Trophoblast cell (in vitro differentiated cells and primary cell): ENCODE measurements at regions not wholly inside any gene's neighbourhood (a gene's known extent, or its start where the extent isn't known, plus 50 kb on each side); places are given as distances from the start of the nearest gene placed in this dataset.

Source experiments
- DNase-seq, 2 donors: peaks; one replicate each; pipeline ENCODE4 v3.0.0-alpha.2; 2016
- H2AFZ ChIP-seq: 2 replicates; pipeline ENCODE4 v1.6.1; 2013; ENCODE audit warnings: low read length, moderate library complexity, mild to moderate bottlenecking; ENCODE audit not compliant: insufficient read depth, poor library complexity
- H2AK5ac ChIP-seq: 2 replicates; pipeline ENCODE4 v1.6.1; 2013; ENCODE audit warnings: mild to moderate bottlenecking, low read length
- H2BK120ac ChIP-seq: 2 replicates; pipeline ENCODE4 v1.6.1; 2013; ENCODE audit warnings: low read length, mild to moderate bottlenecking, moderate library complexity; ENCODE audit not compliant: insufficient read depth, poor library complexity
- H2BK12ac ChIP-seq: 2 replicates; pipeline ENCODE4 v1.6.1; 2013; ENCODE audit warnings: mild to moderate bottlenecking, low read length, moderate library complexity
- H2BK5ac ChIP-seq: 2 replicates; pipeline ENCODE4 v1.6.1; 2013; ENCODE audit warnings: low read length, low read depth, moderate library complexity, mild to moderate bottlenecking; ENCODE audit not compliant: poor library complexity
- H3K14ac ChIP-seq: 2 replicates; pipeline ENCODE4 v1.6.1; 2013; ENCODE audit warnings: mild to moderate bottlenecking, low read length
- H3K18ac ChIP-seq: 2 replicates; pipeline ENCODE4 v1.6.1; 2013; ENCODE audit warnings: mild to moderate bottlenecking, low read length
- H3K23ac ChIP-seq: 2 replicates; pipeline ENCODE4 v1.6.1; 2013; ENCODE audit warnings: low read length
- H3K27ac ChIP-seq: 2 replicates; pipeline ENCODE4 v1.5.1; 2013; ENCODE audit warnings: low read depth, mild to moderate bottlenecking, inconsistent platforms, low read length, moderate library complexity
- H3K27me3 ChIP-seq: 2 replicates; pipeline ENCODE4 v1.6.1; 2013; ENCODE audit warnings: inconsistent platforms, mild to moderate bottlenecking, low read length, moderate library complexity; ENCODE audit not compliant: insufficient read depth
- H3K36me3 ChIP-seq, 2 experiments: 1 replicate in 1 of 2; 2 replicates in 1 of 2; pipeline ENCODE4 v1.6.1; 2013; ENCODE audit warnings: low read length in 2 of 2, mild to moderate bottlenecking in 2 of 2, moderate library complexity in 1 of 2; ENCODE audit not compliant: insufficient read depth in 2 of 2, control insufficient read depth in 1 of 2
- H3K4ac ChIP-seq: 2 replicates; pipeline ENCODE4 v1.6.1; 2013; ENCODE audit warnings: low read depth, mild to moderate bottlenecking, low read length, moderate library complexity
- H3K4me1 ChIP-seq, 2 experiments: 1 replicate in 1 of 2; 2 replicates in 1 of 2; pipeline ENCODE4 v1.6.1; 2013; ENCODE audit warnings: low read length in 2 of 2, mild to moderate bottlenecking in 2 of 2, moderate library complexity in 1 of 2; ENCODE audit not compliant: insufficient read depth in 2 of 2, control insufficient read depth in 1 of 2
- H3K4me2 ChIP-seq: 2 replicates; pipeline ENCODE4 v1.6.1; 2013; ENCODE audit warnings: inconsistent platforms, mild to moderate bottlenecking, low read length, moderate library complexity
- H3K4me3 ChIP-seq: 2 replicates; pipeline ENCODE4 v1.5.1; 2013; ENCODE audit warnings: mild to moderate bottlenecking, low read depth, low read length, inconsistent platforms
- H3K79me1 ChIP-seq: one replicate; pipeline ENCODE4 v1.6.1; 2013; ENCODE audit warnings: low read length
- H3K79me2 ChIP-seq: 2 replicates; pipeline ENCODE4 v1.6.1; 2013; ENCODE audit warnings: low read length, mild to moderate bottlenecking; ENCODE audit not compliant: control insufficient read depth, insufficient read depth, poor library complexity
- H3K9ac ChIP-seq: 2 replicates; pipeline ENCODE4 v1.6.1; 2013; ENCODE audit warnings: mild to moderate bottlenecking, low read length
- H3K9me3 ChIP-seq: 2 replicates; pipeline ENCODE4 v1.6.1; 2013; ENCODE audit warnings: low read depth, mild to moderate bottlenecking, control low read depth, inconsistent platforms, low read length; ENCODE audit not compliant: insufficient read depth
- H4K12ac ChIP-seq: 2 replicates; pipeline ENCODE4 v1.6.1; 2013; ENCODE audit warnings: low read depth, mild to moderate bottlenecking, low read length, moderate library complexity
- H4K8ac ChIP-seq: 2 replicates; pipeline ENCODE4 v1.6.1; 2013; ENCODE audit warnings: low read depth, mild to moderate bottlenecking, low read length, moderate library complexity
- H4K91ac ChIP-seq: one replicate; pipeline ENCODE4 v1.6.1; 2013; ENCODE audit warnings: low read depth, mild to moderate bottlenecking, low read length, moderate library complexity
- WGBS: extraction: QIAGEN DNeasy Blood & Tissue Kit; methylation state at CpG from one replicate; pipeline ENCODE4 v1.1.7; 2013; ENCODE audit warnings: missing lambda C conversion rate; ENCODE audit not compliant: insufficient read length, insufficient coverage; ENCODE audit errors: extremely low coverage; 5-methylcytosine and 5-hydroxymethylcytosine counted together

- H2BK120ac ChIP-seq = no peak overlapping the region
- no peak overlapping the region for H2BK12ac ChIP-seq
- no peak overlapping the region for H2BK5ac ChIP-seq
- no peak overlapping the region for H3K23ac ChIP-seq
- no peak overlapping the region for H2AK5ac ChIP-seq
- H3K27me3 ChIP-seq = no peaks in the 10 kb centered on the region
- H3K9ac ChIP-seq = no peak overlapping the region
- no peak overlapping the region for H4K8ac ChIP-seq
- H3K4me2 ChIP-seq = no peak overlapping the region
- no peak overlapping the region for H3K18ac ChIP-seq
- no peak overlapping the region for H4K91ac ChIP-seq
- no peaks in the 10 kb centered on the region for H3K9me3 ChIP-seq
- no peak overlapping the region for H4K12ac ChIP-seq
- no peak overlapping the region for H3K14ac ChIP-seq
- WGBS = no CpG with 5 or more reads among the region's 24 CpGs
- H2AFZ ChIP-seq = no peak overlapping the region
- no peak overlapping the region for H3K27ac ChIP-seq
- DNase-seq = no peak
- H3K79me2 ChIP-seq = no peaks in the 10 kb centered on the region
- no peaks in the 10 kb centered on the region for H3K79me1 ChIP-seq
- peaks cover 3 to 5% of the 10 kb centered on the region in 2 experiments for H3K4me1 ChIP-seq
- H3K36me3 ChIP-seq = no peaks in the 10 kb centered on the region
- H3K4ac ChIP-seq = no peak overlapping the region
- H3K4me3 ChIP-seq = no peak overlapping the region
Measured at GRCh38 chr15:69940441-69941300, 157.0 kb downstream of the TLE3 start.

GRCh38 chr15:69941301-69941605 is 156.5 kb downstream of the TLE3 start:
- Histone ChIP-seq H3K14ac (no peak overlapping the region), H4K91ac (no peak overlapping the region), H4K12ac (no peak overlapping the region), H3K27ac (no peak overlapping the region), H3K23ac (no peak overlapping the region), H3K4me2 (no peak overlapping the region), H3K9ac (no peak overlapping the region), H3K4ac (no peak overlapping the region), H3K36me3 (no peaks in the 10 kb centered on the region), H2AFZ (no peak overlapping the region), H3K79me2 (no peaks in the 10 kb centered on the region), H3K9me3 (no peaks in the 10 kb centered on the region), H2BK120ac (no peak overlapping the region), H2BK12ac (no peak overlapping the region), H3K4me3 (no peak overlapping the region), H3K27me3 (no peaks in the 10 kb centered on the region), H3K18ac (no peak overlapping the region), H3K4me1 (peaks cover 3 to 5% of the 10 kb centered on the region in 2 experiments), H4K8ac (no peak overlapping the region), H2BK5ac (no peak overlapping the region), H3K79me1 (no peaks in the 10 kb centered on the region), H2AK5ac (no peak overlapping the region)
- WGBS = no CpG with 5 or more reads among the region's 20 CpGs
- DNase-seq = no peak

- no peak overlapping the region for H2AK5ac ChIP-seq
- no peak overlapping the region for H2BK120ac ChIP-seq
- no CpG with 5 or more reads among the region's 11 CpGs for WGBS
- H2BK5ac ChIP-seq = no peak overlapping the region
- no peak overlapping the region for H3K23ac ChIP-seq
- H3K27me3 ChIP-seq = no peaks in the 10 kb centered on the region
- H3K36me3 ChIP-seq = no peaks in the 10 kb centered on the region
- H3K79me1 ChIP-seq = no peaks in the 10 kb centered on the region
- H3K4me1 ChIP-seq = peaks cover 3 to 5% of the 10 kb centered on the region in 2 experiments
- no peak overlapping the region for H3K4me2 ChIP-seq
- no peak overlapping the region for H4K12ac ChIP-seq
- no peak overlapping the region for H4K8ac ChIP-seq
- H3K9me3 ChIP-seq = no peaks in the 10 kb centered on the region
- H2BK12ac ChIP-seq = no peak overlapping the region
- no peak overlapping the region for H3K18ac ChIP-seq
- DNase-seq = no peak
- no peak overlapping the region for H2AFZ ChIP-seq
- no peak overlapping the region for H4K91ac ChIP-seq
- H3K9ac ChIP-seq = no peak overlapping the region
- no peak overlapping the region for H3K14ac ChIP-seq
- no peaks in the 10 kb centered on the region for H3K79me2 ChIP-seq
- H3K27ac ChIP-seq = no peak overlapping the region
- no peak overlapping the region for H3K4me3 ChIP-seq
- no peak overlapping the region for H3K4ac ChIP-seq
Measured at GRCh38 chr15:69941706-69942495, 155.8 kb downstream of the TLE3 start.

- Histone ChIP-seq H3K4me2 (no peak overlapping the region), H3K4ac (no peak overlapping the region), H3K9me3 (no peaks in the 10 kb centered on the region), H4K8ac (no peak overlapping the region), H3K79me2 (no peaks in the 10 kb centered on the region), H4K91ac (no peak overlapping the region), H3K9ac (no peak overlapping the region), H3K4me1 (peaks cover 3 to 5% of the 10 kb centered on the region in 2 experiments), H3K4me3 (no peak overlapping the region), H2AK5ac (no peak overlapping the region), H3K27ac (no peak overlapping the region), H3K23ac (no peak overlapping the region), H3K79me1 (no peaks in the 10 kb centered on the region), H3K14ac (no peak overlapping the region), H3K27me3 (no peaks in the 10 kb centered on the region), H2BK120ac (no peak overlapping the region), H2BK12ac (no peak overlapping the region), H4K12ac (no peak overlapping the region), H3K36me3 (no peaks in the 10 kb centered on the region), H3K18ac (no peak overlapping the region), H2AFZ (no peak overlapping the region), H2BK5ac (no peak overlapping the region)
- no CpG with 5 or more reads among the region's 1 CpG for WGBS
- DNase-seq = no peak
Measured at GRCh38 chr15:69943637-69944036, 154.1 kb downstream of the TLE3 start.
